Tibial artery (tissue), 4 donors: ENCODE measurements at regions not wholly inside any gene's neighbourhood (a gene's known extent, or its start where the extent isn't known, plus 50 kb on each side); places are given as distances from the start of the nearest gene placed in this dataset.

Source experiments
- DNase-seq, 2 donors: peaks; one replicate each; pipeline ENCODE4 v3.0.0-alpha.2; 2019
- H3K27ac ChIP-seq, 2 donors: fragments of 200-600 bp; sonication (generic) in 1 of 2; 1 replicate in 1 of 2; 2 replicates in 1 of 2; pipeline ENCODE4 v1.5.1; 2018 to 2019; ENCODE audit warnings: mild to moderate bottlenecking in 1 of 2
- H3K27me3 ChIP-seq, 2 donors: fragments of 200-600 bp; sonication (generic) in 1 of 2; one replicate each; pipeline versions ENCODE4 v1.5.1 to v1.6.0; 2016 to 2019
- H3K36me3 ChIP-seq, 3 donors: fragments of 200-600 bp; sonication (generic) in 2 of 3; one replicate each; pipeline ENCODE4 v1.5.1; 2016 to 2019; ENCODE audit warnings: mild to moderate bottlenecking in 2 of 3
- H3K4me1 ChIP-seq, 4 donors: fragments of 200-600 bp; sonication (generic) in 2 of 4; 1 replicate in 3 of 4; 2 replicates in 1 of 4; pipeline ENCODE4 v1.5.1; 2016 to 2019
- H3K4me3 ChIP-seq, 2 donors: fragments of 200-600 bp; sonication (generic) in 1 of 2; 1 replicate in 1 of 2; 2 replicates in 1 of 2; pipeline ENCODE4 v1.5.1; 2018 to 2019; ENCODE audit warnings: mild to moderate bottlenecking in 2 of 2
- H3K9me3 ChIP-seq, 3 donors: fragments of 200-600 bp; sonication (generic) in 1 of 3; one replicate each; pipeline ENCODE4 v1.5.1; 2016 to 2019
- CTCF ChIP-seq, 2 experiments: fragments of 200-600 bp in 1 of 2; fragments of 450-650 bp in 1 of 2; IDR thresholded peaks; one replicate each; pipeline ENCODE4 v1.5.1; 2017 to 2019; ENCODE audit warnings: antibody characterized with exemption in 2 of 2, mild to moderate bottlenecking in 1 of 2, moderate library complexity in 1 of 2
- intact Hi-C: fragments of 100-400 bp; cut with DNase I; formaldehyde crosslinking; loops from one replicate; pipeline ENCODE4 v1.15.0; 2023; ENCODE audit warnings: low total_unique reads

DNA sequence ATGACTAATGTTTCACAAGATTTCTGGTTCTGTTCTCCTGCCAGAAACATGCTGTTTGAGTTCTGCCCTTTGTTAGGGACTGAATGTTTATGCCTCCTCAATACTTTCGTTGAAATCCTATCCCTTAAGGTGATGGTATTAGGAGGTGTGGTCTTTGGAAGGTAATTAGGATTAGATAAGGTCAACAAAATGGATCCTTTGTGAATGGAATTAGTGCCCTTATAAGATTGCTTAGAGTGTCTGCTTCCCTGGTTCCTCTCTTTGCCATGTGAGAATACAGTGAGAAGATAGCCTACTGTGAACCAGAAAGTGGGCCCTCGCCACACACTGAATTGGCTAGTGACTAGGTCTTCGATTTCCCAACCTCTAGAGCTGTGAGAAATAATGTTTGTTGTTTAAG lies 621.4 kb upstream of the ALCAM start:
- no peak for DNase-seq
- Histone ChIP-seq H3K4me1 (no peaks in the 10 kb centered on the region), H3K27me3 (no peaks in the 10 kb centered on the region), H3K27ac (no peak overlapping the region), H3K4me3 (no peak overlapping the region), H3K36me3 (no peaks in the 10 kb centered on the region), H3K9me3 (no peaks in the 10 kb centered on the region)
- intact Hi-C loops = no loop called here
- no peak for TF ChIP-seq CTCF (IDR thresholded peaks at IDR 0.05)

DNA sequence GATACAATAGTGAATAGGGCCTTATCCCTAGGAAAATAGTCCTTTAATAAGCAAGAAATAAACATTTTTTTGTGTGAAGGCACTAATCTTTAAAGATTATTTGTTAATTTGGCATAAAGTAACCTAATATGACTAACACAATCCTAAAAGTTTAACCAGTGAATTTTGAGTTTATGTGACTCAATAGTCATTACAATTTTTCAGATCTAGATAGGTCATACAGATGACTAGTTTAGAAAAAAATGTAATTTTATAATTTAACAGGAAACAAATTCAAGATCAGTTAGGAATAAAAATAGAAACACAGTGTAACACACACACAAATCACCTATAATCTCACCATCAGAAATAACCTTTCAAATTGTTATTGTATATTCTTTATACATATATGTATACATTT lies 620.7 kb upstream of the ALCAM start:
- Histone ChIP-seq H3K4me1 (no peaks in the 10 kb centered on the region), H3K4me3 (no peak overlapping the region), H3K27ac (no peak overlapping the region), H3K36me3 (no peaks in the 10 kb centered on the region), H3K9me3 (no peaks in the 10 kb centered on the region), H3K27me3 (no peaks in the 10 kb centered on the region)
- TF ChIP-seq CTCF (IDR thresholded peaks at IDR 0.05) = no peak
- intact Hi-C loops = no loop called here
- no peak for DNase-seq

- peaks cover 0 to 4% (median under 1%) of the 10 kb centered on the region in 4 donors for H3K4me1 ChIP-seq
Measured at GRCh38 chr3:104750581-104750980, 616.1 kb upstream of the ALCAM start.

DNA sequence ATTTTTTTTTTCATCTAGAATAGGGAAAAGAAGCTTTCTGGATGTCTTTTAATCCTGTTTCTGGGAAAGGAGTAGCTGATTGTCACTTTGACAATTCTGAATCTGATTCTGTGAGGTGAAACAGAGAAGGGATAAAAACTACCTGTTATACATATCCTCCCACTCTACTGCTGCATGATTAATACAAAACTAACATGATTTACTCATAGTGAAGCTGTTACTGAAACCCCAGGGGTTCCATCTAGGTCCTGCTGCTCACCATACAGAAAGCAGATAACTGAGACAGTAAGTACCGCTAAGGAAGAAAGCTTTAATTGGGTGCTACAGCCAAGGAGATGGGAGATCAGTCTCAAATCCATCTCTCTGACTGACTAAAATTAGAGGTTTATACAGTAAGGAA lies 610.9 kb upstream of the ALCAM start:
- no peaks in the 10 kb centered on the region for H3K9me3 ChIP-seq
- no peaks in the 10 kb centered on the region for H3K36me3 ChIP-seq
- intact Hi-C loops = no loop called here
- no peak overlapping the region for H3K4me3 ChIP-seq
- no peak for TF ChIP-seq CTCF (IDR thresholded peaks at IDR 0.05)
- peaks cover 0 to 5% (median 1%) of the 10 kb centered on the region in 4 donors for H3K4me1 ChIP-seq
- no peak overlapping the region for H3K27ac ChIP-seq
- no peak for DNase-seq
- H3K27me3 ChIP-seq = no peaks in the 10 kb centered on the region

More at GRCh38 chr3:104750581-104750980, 616.1 kb upstream of the ALCAM start:
- H3K9me3 ChIP-seq = no peaks in the 10 kb centered on the region
- H3K4me3 ChIP-seq = no peak overlapping the region
- no peak overlapping the region for H3K27ac ChIP-seq
- no peaks in the 10 kb centered on the region for H3K36me3 ChIP-seq
- intact Hi-C loops = no loop called here
- no peak for TF ChIP-seq CTCF (IDR thresholded peaks at IDR 0.05)
- no peak for DNase-seq
- H3K27me3 ChIP-seq = no peaks in the 10 kb centered on the region

- Histone ChIP-seq H3K9me3 (no peaks in the 10 kb centered on the region), H3K27me3 (no peaks in the 10 kb centered on the region), H3K4me1 (peaks cover 0 to 22% (median 4%) of the 10 kb centered on the region in 4 donors), H3K27ac (peak overlapping the region in 1 of 2 donors; percentile 3), H3K36me3 (no peaks in the 10 kb centered on the region), H3K4me3 (no peak overlapping the region)
- DNase-seq = peak in 1 of 2 donors; percentile 68
- intact Hi-C loops = no loop called here
- no peak for TF ChIP-seq CTCF (IDR thresholded peaks at IDR 0.05)
Measured at GRCh38 chr3:104763007-104763406, 603.7 kb upstream of the ALCAM start.

- intact Hi-C loops = no loop called here
- TF ChIP-seq CTCF (IDR thresholded peaks at IDR 0.05) = no peak
- H3K36me3 ChIP-seq = no peaks in the 10 kb centered on the region
- H3K27me3 ChIP-seq = no peaks in the 10 kb centered on the region
- no peak overlapping the region for H3K4me3 ChIP-seq
- no peaks in the 10 kb centered on the region for H3K9me3 ChIP-seq
- no peak for DNase-seq
- no peak overlapping the region for H3K27ac ChIP-seq
- H3K4me1 ChIP-seq = peaks cover 0 to 36% (median 4%) of the 10 kb centered on the region in 4 donors
Measured at GRCh38 chr3:104764496-104764895, 602.2 kb upstream of the ALCAM start.
